Neuron (in vitro differentiated cells): ENCODE measurements at regions not wholly inside any gene's neighbourhood (a gene's known extent, or its start where the extent isn't known, plus 50 kb on each side); places are given as distances from the start of the nearest gene placed in this dataset.

Experiments
- H2AFZ ChIP-seq: one replicate; pipeline ENCODE4 v1.6.1; 2013; ENCODE audit warnings: low read depth, mild to moderate bottlenecking, inconsistent platforms, low read length, moderate library complexity
- H3K27me3 ChIP-seq: one replicate; pipeline ENCODE4 v1.6.1; 2013; ENCODE audit warnings: low read length; ENCODE audit not compliant: insufficient read depth
- H3K36me3 ChIP-seq: one replicate; pipeline ENCODE4 v1.6.1; 2013; ENCODE audit warnings: low read length; ENCODE audit not compliant: insufficient read depth
- H3K4me1 ChIP-seq: one replicate; pipeline ENCODE4 v1.6.1; 2013; ENCODE audit warnings: low read length; ENCODE audit not compliant: insufficient read depth
- H3K4me3 ChIP-seq: 2 replicates; pipeline ENCODE4 v1.5.1; 2013; ENCODE audit warnings: mild to moderate bottlenecking, low read length, moderate library complexity
- H3K9me3 ChIP-seq: one replicate; pipeline ENCODE4 v1.6.1; 2013; ENCODE audit warnings: low read length

DNA sequence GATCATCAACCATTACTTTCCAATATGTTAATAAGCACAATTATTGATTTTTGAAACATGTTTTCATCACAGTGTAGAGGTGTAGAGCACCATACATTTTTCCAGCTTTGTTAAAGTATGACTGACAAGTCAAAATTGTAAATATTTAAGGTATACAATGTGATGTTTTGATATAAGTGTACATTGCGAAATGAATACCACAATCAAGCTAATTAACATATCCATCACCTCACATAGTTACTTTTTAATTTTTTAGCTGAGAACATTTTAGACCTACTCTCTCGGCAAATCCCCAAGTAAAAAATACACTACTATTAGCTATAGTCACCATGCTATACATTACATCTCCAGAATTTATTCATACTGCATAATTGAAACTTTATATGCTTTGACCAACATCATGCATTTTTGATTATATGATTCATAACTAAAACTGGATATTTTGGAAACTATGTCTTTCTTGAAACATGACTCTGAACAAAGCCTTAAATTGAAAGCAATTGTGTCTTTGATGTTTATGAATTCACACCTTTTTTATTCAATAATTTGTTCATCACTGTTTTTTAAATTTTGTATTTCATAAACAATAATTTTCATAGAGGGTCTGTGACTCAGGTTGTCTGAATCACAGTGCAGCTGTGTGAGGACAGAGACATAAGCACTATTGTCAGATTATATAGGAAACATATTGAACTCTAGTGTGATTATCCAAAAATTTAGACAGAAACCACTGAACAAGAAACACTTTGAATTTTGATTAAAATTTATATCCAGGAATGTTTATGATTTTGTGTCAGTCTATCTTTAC, 486.1 kb downstream of the SEMA3D start:
- H3K9me3 ChIP-seq = no peaks in the 10 kb centered on the region
- H3K36me3 ChIP-seq = no peaks in the 10 kb centered on the region
- no peak overlapping the region for H2AFZ ChIP-seq
- no peaks in the 10 kb centered on the region for H3K4me1 ChIP-seq
- no peak overlapping the region for H3K4me3 ChIP-seq
- H3K27me3 ChIP-seq = no peaks in the 10 kb centered on the region

DNA sequence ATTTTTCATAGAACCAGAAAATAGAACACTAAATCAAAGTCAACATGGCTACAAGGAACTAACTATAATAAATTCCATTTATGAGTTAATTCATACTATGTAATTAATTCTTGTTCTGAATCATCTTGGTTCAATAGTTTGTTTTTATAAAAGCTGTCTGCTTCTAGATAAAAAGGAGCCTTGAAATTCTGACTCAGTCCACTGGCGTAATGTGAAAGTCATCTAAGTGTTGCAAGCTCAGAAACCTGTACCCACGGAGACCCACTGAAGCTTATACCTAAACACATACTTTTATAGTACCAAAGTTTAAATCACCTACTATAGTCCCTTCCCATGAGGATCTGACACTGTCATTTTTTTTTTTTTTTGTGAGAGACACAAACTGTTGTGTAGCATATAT, 489.4 kb downstream of the SEMA3D start:
- Histone ChIP-seq H3K4me1 (no peaks in the 10 kb centered on the region), H3K9me3 (no peaks in the 10 kb centered on the region), H2AFZ (no peak overlapping the region), H3K36me3 (no peaks in the 10 kb centered on the region), H3K4me3 (no peak overlapping the region), H3K27me3 (no peaks in the 10 kb centered on the region)

DNA sequence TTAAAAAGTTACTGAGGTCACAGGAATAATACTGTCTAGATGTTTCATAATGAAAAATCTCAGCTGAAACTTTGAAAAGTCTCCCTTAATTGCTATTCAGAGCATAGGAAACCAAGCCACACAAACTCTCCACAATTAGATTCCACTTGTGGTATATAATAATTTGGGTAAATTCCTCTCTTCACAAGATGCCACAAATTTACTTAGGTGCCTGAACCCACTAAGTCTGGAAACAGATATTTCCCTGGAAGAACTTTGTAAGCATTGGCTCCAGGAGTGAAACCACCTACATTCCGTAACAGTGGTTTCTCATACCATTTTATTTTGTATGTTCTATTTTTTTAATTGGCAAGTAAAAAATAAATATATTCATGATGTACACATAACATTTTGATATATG, 493.4 kb downstream of the SEMA3D start:
- H3K4me3 ChIP-seq = no peak overlapping the region
- no peaks in the 10 kb centered on the region for H3K9me3 ChIP-seq
- no peaks in the 10 kb centered on the region for H3K36me3 ChIP-seq
- H3K27me3 ChIP-seq = no peaks in the 10 kb centered on the region
- H3K4me1 ChIP-seq = no peaks in the 10 kb centered on the region
- no peak overlapping the region for H2AFZ ChIP-seq

GRCh38 chr7:84688671-84689070, 494.1 kb upstream of the SEMA3A start:
- no peak overlapping the region for H3K4me3 ChIP-seq
- no peak overlapping the region for H2AFZ ChIP-seq
- no peaks in the 10 kb centered on the region for H3K36me3 ChIP-seq
- no peaks in the 10 kb centered on the region for H3K27me3 ChIP-seq
- H3K9me3 ChIP-seq = no peaks in the 10 kb centered on the region
- H3K4me1 ChIP-seq = no peaks in the 10 kb centered on the region

DNA sequence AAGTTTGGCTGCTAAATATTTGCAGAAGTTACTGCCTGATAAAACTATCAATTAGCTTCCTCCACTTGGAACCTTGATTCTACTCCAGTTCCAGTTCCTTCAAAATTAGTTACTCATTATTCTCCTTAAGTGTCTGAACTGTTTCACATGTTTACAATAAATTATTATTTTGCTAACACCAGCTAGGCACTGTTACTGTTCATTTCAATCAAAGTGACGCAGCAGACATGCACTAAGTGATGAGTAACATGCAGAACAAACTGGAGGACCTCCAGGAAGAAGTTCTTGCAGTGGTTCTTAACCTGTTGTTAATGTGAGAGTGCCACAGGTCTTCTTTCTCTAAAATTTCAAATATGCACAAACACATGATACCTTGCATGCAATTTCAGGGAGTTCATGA, 491.8 kb upstream of the SEMA3A start:
- no peak overlapping the region for H3K4me3 ChIP-seq
- no peaks in the 10 kb centered on the region for H3K36me3 ChIP-seq
- H2AFZ ChIP-seq = no peak overlapping the region
- no peaks in the 10 kb centered on the region for H3K27me3 ChIP-seq
- H3K4me1 ChIP-seq = no peaks in the 10 kb centered on the region
- no peaks in the 10 kb centered on the region for H3K9me3 ChIP-seq

- Histone ChIP-seq H3K36me3 (no peaks in the 10 kb centered on the region), H2AFZ (no peak overlapping the region), H3K4me3 (no peak overlapping the region), H3K27me3 (no peaks in the 10 kb centered on the region), H3K4me1 (no peaks in the 10 kb centered on the region), H3K9me3 (no peaks in the 10 kb centered on the region)
Measured at GRCh38 chr7:84684836-84685480, 490.4 kb upstream of the SEMA3A start.

DNA sequence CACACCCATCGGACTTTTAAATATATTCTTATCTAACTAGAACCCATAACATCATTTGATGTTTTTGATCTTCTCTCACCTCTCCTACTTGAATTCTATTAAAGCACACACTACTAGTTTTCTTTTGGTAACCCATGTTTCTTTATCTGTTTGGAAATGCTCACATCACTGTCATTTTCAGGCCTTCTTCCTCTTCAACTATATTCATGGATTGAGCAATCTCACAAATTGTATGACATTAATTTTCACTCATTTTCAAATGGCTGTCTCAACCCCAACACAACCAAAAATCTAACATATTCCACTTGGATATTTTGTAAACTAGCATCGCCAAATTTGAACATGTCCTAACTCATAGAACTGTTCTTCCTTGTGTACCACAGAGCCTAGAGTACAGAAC, 488.0 kb upstream of the SEMA3A start:
- Histone ChIP-seq H3K4me3 (no peak overlapping the region), H3K27me3 (no peaks in the 10 kb centered on the region), H3K4me1 (no peaks in the 10 kb centered on the region), H2AFZ (no peak overlapping the region), H3K36me3 (no peaks in the 10 kb centered on the region), H3K9me3 (no peaks in the 10 kb centered on the region)

GRCh38 chr7:84678841-84679240, 484.3 kb upstream of the SEMA3A start:
- Histone ChIP-seq H3K36me3 (no peaks in the 10 kb centered on the region), H2AFZ (no peak overlapping the region), H3K9me3 (no peaks in the 10 kb centered on the region), H3K4me3 (no peak overlapping the region), H3K4me1 (no peaks in the 10 kb centered on the region), H3K27me3 (no peaks in the 10 kb centered on the region)

DNA sequence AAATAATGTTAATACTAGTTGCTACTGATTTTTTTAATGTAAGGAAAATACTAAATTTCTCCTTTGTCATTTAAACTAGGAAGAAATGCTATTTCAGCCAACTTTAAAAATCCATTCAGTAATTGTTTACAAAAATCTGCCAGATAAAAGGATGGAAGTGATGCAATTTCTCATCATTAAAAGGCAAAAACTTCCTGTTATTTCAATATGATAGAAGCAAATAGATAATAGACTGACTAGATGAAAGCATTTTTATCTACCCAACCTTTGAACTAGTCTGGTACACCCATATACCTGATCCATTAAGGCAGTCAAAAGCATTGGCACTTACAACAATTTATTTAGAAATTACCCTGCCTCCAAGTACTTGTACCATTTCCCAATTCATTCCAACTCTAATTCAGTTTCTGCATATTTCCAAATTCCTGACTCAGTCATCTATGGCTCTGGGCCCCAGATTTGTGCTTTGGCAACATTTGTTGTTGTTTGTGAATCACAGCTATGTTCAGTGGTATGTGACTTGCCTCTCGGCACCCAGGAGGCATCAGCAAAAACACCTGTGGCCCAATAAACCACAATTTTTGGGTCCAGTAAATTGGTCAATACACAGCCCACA, 482.6 kb upstream of the SEMA3A start:
- Histone ChIP-seq H3K27me3 (no peaks in the 10 kb centered on the region), H2AFZ (no peak overlapping the region), H3K36me3 (no peaks in the 10 kb centered on the region), H3K4me1 (no peaks in the 10 kb centered on the region), H3K4me3 (no peak overlapping the region), H3K9me3 (no peaks in the 10 kb centered on the region)

DNA sequence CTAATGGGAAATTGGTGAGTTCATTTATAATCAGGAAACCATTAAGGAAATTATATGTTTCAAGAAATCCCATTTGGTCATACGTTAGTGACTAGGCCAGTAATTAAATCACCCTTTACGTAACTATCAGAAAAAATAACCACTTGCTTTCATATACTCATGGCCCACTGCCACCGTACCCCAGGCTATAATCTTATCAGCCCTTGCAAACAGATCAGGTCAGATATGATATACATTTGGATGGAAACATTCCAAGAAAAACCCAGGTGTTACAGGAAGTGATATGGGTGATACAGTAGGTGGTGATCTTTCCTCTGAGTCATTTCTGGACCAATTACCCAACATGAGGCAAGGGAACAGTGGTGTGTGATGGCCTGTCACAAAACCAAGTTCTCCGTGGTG, 481.0 kb upstream of the SEMA3A start:
- Histone ChIP-seq H3K4me3 (no peak overlapping the region), H3K9me3 (no peaks in the 10 kb centered on the region), H3K27me3 (no peaks in the 10 kb centered on the region), H3K36me3 (no peaks in the 10 kb centered on the region), H3K4me1 (no peaks in the 10 kb centered on the region), H2AFZ (no peak overlapping the region)

GRCh38 chr7:84674236-84674913, 479.8 kb upstream of the SEMA3A start:
- H3K9me3 ChIP-seq = no peaks in the 10 kb centered on the region
- H3K4me1 ChIP-seq = no peaks in the 10 kb centered on the region
- no peak overlapping the region for H3K4me3 ChIP-seq
- H3K27me3 ChIP-seq = no peaks in the 10 kb centered on the region
- H3K36me3 ChIP-seq = no peaks in the 10 kb centered on the region
- no peak overlapping the region for H2AFZ ChIP-seq

GRCh38 chr7:84669177-84669732, 474.7 kb upstream of the SEMA3A start:
- Histone ChIP-seq H3K36me3 (no peaks in the 10 kb centered on the region), H3K27me3 (no peaks in the 10 kb centered on the region), H3K9me3 (no peaks in the 10 kb centered on the region)

DNA sequence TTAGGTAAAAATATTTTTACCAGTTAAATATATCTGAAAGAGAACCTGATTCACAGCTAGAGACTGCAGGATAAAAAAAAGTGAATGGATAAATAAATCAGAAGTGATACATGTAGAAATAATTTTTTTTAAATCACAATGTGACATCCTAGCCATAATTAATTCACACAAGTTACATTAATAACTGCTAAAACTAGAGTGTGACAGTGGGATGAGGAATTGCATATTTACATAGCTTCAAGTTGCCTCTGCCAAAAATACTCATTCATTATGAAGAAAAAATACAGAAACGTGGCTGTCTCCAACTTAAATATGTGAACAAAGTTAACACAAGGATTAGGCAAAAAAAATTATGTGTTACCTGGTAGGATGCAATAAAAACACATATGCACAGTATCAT, 473.5 kb upstream of the SEMA3A start:
- no peak overlapping the region for H2AFZ ChIP-seq
- H3K27me3 ChIP-seq = no peaks in the 10 kb centered on the region
- no peaks in the 10 kb centered on the region for H3K4me1 ChIP-seq
- H3K4me3 ChIP-seq = no peak overlapping the region
- H3K36me3 ChIP-seq = no peaks in the 10 kb centered on the region
- no peaks in the 10 kb centered on the region for H3K9me3 ChIP-seq

More at GRCh38 chr7:84669177-84669732, 474.7 kb upstream of the SEMA3A start:
- Histone ChIP-seq H2AFZ (no peak overlapping the region), H3K4me3 (no peak overlapping the region), H3K4me1 (no peaks in the 10 kb centered on the region)
